NT2/D1 (cell line): ENCODE measurements at regions not wholly inside any gene's neighbourhood (a gene's known extent, or its start where the extent isn't known, plus 50 kb on each side); places are given as distances from the start of the nearest gene placed in this dataset.

Source experiments
- YY1 ChIP-seq: IDR thresholded peaks from 2 replicates; pipeline ENCODE4 v1.6.1; 2011; ENCODE audit not compliant: insufficient read length, insufficient read depth
- ZNF274 ChIP-seq: IDR thresholded peaks from 2 replicates; pipeline ENCODE4 v1.6.1; 2011; ENCODE audit warnings: mild to moderate bottlenecking, low read depth, low read length

- TF ChIP-seq YY1: no peak
- TF ChIP-seq ZNF274: no peak
Measured at GRCh38 chr6:14894105-14894504, 351.8 kb upstream of the JARID2 start.
